Heart right ventricle (tissue), 16 donors: ENCODE measurements at regions not wholly inside any gene's neighbourhood (a gene's known extent, or its start where the extent isn't known, plus 50 kb on each side); places are given as distances from the start of the nearest gene placed in this dataset.

Source experiments
- ATAC-seq, 8 donors: fragments of 200-7000 bp; cut with Tn5 transposase; one replicate each; pipeline ENCODE4 v1.9.1; 2020; ENCODE audit warnings: mild to moderate bottlenecking in 8 of 8, moderate library complexity in 8 of 8, moderate number of reproducible peaks in 1 of 8
- DNase-seq, 2 donors: peaks; one replicate each; pipeline ENCODE4 v3.0.0-alpha.2; 2020
- H3K27ac ChIP-seq, 10 donors: fragments of 200-600 bp; sonication (generic) in 2 of 10; one replicate each; pipeline versions ENCODE4 v1.5.0 to v1.8.0; 2020 to 2022; ENCODE audit warnings: mild to moderate bottlenecking in 3 of 10
- H3K27me3 ChIP-seq, 7 donors: fragments of 200-600 bp; one replicate each; pipeline ENCODE4 v1.8.0; 2021 to 2022; ENCODE audit warnings: mild to moderate bottlenecking in 2 of 7
- H3K36me3 ChIP-seq, 9 donors: fragments of 200-600 bp; sonication (generic) in 1 of 9; one replicate each; pipeline versions ENCODE4 v1.5.0 to v1.8.0; 2020 to 2022; ENCODE audit warnings: mild to moderate bottlenecking in 2 of 9
- H3K4me1 ChIP-seq, 9 donors: fragments of 200-600 bp; sonication (generic) in 1 of 9; one replicate each; pipeline versions ENCODE4 v1.5.0 to v1.8.0; 2020 to 2022; ENCODE audit warnings: mild to moderate bottlenecking in 4 of 9
- H3K4me3 ChIP-seq, 10 donors: fragments of 200-600 bp; sonication (generic) in 2 of 10; one replicate each; pipeline versions ENCODE4 v1.5.0 to v1.8.0; 2020 to 2022; ENCODE audit warnings: mild to moderate bottlenecking in 7 of 10, moderate library complexity in 2 of 10
- H3K9me3 ChIP-seq, 11 donors: fragments of 200-600 bp in 10 of 11; sonication (generic) in 2 of 11; one replicate each; pipeline versions ENCODE4 v1.5.0 to v1.8.0; 2013 to 2022; ENCODE audit warnings: mild to moderate bottlenecking in 2 of 11, control low read depth in 1 of 11, moderate library complexity in 1 of 11
- WGBS, 2 donors: extraction: QIAGEN DNeasy Blood & Tissue Kit; methylation state at CpG; one replicate each; pipeline ENCODE4 v1.1.7; 2013; ENCODE audit warnings: inconsistent platforms in 1 of 2; 5-methylcytosine and 5-hydroxymethylcytosine counted together
- intact Hi-C, 10 donors: fragments of 100-400 bp; cut with DNase I; formaldehyde crosslinking; loops; one replicate each; pipeline versions ENCODE4 v1.11.1 to v1.14.2; 2022
- TF ChIP-seq, protein P1 (sequence below), 9 donors: fragments of 200-600 bp; sonication (generic) in 2 of 9; IDR thresholded peaks; one replicate each; pipeline versions ENCODE4 v1.5.0 to v1.8.0; 2021 to 2022; ENCODE audit warnings: antibody characterized with exemption in 9 of 9, mild to moderate bottlenecking in 5 of 9, moderate library complexity in 1 of 9
- donor health status: Arrhythmogenic right ventricular cardiomyopathy.
- donor health status: ischemic (EF 13 %, LVEDD 7.1; RV severe dilation, severe dysfunction).
- donor health status: healthy with polysubstance abuse.
- donor health status: DM: no; HTN: yes; CAD: no.
- donor health status: DM: no; HTN: no; CAD: no.
- donor health status: ischemic (EF 25% LVEDD 6.9; RV normal size, moderate dysfunction).
- donor health status: ischemic (EF 25% LVEDD 5.7; RV mildly dilated, moderate dysfunction).
- donor health status: healthy.
- donor health status: DM: yes; HTN: yes; CAD: no.
- donor health status: Ischemic cardiomyopathy.
- donor health status: ischemic (EF 35%, LVEDD 5.7; RV mildly dilated, moderate dysfunction).
- donor health status: nonischemic (EF 11% LVEDD 7.7; RV severe dilation, severe dysfunction).
- donor health status: DM: yes; HTN: yes; CAD: no.
- donor health status: PGD.
- donor health status: ischemic (EF 29% LVEDD 5.4; RV normal size, mild dysfunction).
- donor health status: nonischemic (EF 23%, LVEDD 6.1; RV moderate dilation, normal function).

DNA sequence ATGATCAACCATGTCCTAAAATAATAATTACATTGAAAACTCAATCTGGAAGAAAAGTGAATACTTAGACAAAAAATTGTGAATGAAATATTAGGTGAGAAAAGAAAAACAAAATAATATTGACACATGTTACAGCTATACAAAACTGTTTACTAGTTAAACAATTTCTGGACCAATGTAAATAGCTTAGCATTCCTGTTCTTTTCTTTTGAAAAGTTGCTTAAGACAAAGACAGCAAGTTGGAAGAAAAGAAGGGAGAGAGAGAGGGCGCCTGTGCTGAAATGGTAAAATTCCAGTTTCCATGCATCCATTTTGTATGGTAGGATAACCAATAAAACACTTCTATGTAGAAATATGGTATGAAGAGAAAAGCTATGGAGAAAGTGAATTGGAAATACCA, 94.1 kb upstream of the RFX8 start:
- no peaks in the 10 kb centered on the region for H3K36me3 ChIP-seq
- DNase-seq (no peak), ATAC-seq (no peak)
- no peaks in the 10 kb centered on the region for H3K4me1 ChIP-seq
- TF ChIP-seq, protein P1, sequence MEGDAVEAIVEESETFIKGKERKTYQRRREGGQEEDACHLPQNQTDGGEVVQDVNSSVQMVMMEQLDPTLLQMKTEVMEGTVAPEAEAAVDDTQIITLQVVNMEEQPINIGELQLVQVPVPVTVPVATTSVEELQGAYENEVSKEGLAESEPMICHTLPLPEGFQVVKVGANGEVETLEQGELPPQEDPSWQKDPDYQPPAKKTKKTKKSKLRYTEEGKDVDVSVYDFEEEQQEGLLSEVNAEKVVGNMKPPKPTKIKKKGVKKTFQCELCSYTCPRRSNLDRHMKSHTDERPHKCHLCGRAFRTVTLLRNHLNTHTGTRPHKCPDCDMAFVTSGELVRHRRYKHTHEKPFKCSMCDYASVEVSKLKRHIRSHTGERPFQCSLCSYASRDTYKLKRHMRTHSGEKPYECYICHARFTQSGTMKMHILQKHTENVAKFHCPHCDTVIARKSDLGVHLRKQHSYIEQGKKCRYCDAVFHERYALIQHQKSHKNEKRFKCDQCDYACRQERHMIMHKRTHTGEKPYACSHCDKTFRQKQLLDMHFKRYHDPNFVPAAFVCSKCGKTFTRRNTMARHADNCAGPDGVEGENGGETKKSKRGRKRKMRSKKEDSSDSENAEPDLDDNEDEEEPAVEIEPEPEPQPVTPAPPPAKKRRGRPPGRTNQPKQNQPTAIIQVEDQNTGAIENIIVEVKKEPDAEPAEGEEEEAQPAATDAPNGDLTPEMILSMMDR (IDR thresholded peaks at IDR 0.05): no peak
- H3K27me3 ChIP-seq: peaks cover 0 to 26% (median 0%) of the 10 kb centered on the region in 7 donors
- no peaks in the 10 kb centered on the region for H3K9me3 ChIP-seq
- no peak overlapping the region for H3K27ac ChIP-seq
- WGBS, 2 donors: 92 to 97% methylated on average over 1 of the region's 1 CpG
- no peak overlapping the region for H3K4me3 ChIP-seq
- intact Hi-C loops: loop anchor here in 1 of 10 donors (10.0 kb wide), 1 partner anchor 126 kb away; the partner anchor contains the start of gene MAP4K4

DNA sequence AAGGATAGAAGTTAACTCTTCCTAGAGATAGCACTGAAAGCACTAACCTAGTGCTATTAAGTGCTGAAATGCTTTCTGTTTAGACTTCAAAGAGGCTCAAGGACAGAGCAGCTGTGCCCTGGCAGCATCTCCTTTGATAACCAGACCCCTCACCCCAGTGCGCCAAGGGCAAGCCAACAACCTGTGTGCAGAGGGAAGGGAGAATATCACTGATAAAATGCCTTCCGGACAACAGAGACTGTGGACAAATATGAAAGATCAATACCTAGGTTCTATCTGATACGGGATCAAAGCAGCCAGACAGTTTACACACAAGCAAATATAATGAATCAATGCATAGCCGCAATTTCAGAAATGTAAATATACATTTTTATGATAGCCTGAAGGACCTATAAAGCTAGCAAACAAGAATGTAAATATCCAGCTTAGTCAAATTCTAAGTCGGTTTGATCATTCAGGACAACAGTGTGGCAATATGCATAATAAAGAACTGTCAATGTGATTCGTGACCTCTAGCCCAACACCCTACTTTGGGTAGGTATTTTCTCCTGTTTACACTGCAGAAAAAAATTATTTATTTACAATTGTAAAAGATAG, 91.8 kb upstream of the RFX8 start:
- DNase-seq (no peak), ATAC-seq (no peak)
- peaks cover 0 to 26% (median 0%) of the 10 kb centered on the region in 7 donors for H3K27me3 ChIP-seq
- intact Hi-C loops: loop anchor here in 1 of 10 donors (10.0 kb wide), 1 partner anchor 128 kb away; the partner anchor contains the start of gene MAP4K4
- H3K27ac ChIP-seq: no peak overlapping the region
- no peaks in the 10 kb centered on the region for H3K36me3 ChIP-seq
- TF ChIP-seq, protein P1 (IDR thresholded peaks at IDR 0.05): no peak
- 81 to 90% methylated on average over 6 of the region's 6 CpGs for WGBS, 2 donors
- no peak overlapping the region for H3K4me3 ChIP-seq
- H3K4me1 ChIP-seq: no peaks in the 10 kb centered on the region
- no peaks in the 10 kb centered on the region for H3K9me3 ChIP-seq

DNA sequence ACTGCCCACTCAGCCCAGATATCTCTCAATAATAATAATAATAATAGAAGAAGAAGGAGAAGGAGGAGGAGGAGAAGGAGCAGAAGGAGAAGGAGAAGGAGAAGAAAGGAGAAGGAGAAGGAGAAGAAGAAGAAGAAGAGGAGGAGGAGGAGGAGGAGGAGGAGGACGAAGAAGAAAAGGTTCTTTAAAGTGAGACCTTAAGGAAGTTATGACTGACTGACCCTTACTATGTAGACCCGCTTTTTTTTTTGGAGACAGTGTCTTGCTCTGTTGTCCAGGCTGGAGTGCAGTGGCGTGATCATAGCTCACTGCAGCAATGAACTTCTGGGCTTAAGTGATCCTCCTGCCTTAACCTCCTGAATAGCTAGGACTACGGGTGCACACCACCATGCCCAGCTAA, 88.9 kb upstream of the RFX8 start:
- DNase-seq (no peak), ATAC-seq (no peak)
- peaks cover 0 to 6% (median 0%) of the 10 kb centered on the region in 11 donors for H3K9me3 ChIP-seq

DNA sequence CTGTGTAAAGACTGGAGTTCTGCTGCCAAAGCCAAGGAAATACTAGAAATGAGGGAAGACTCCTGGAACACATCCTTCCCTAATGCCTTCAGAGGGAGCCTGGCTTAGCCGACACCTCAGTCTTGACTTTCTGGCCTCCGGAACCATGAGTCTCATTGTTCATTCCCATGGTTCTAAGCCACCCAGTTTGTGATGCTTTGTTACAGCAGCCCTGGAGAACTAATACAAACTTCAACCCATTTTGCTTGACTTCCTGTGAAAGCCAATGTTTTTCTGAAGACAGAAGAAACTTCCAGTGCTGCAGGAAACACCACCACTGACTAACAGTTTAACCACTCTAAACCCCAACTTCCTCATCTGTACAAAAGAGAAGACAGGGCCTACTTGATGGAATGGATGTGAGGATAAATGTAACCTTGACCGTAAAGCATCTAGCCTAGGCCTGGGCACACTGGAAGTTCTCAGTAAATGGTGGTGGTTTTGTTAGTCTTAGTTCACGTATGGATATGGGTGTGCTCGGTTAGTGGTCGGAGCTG, 85.9 kb upstream of the RFX8 start:
- Histone ChIP-seq H3K9me3 (peaks cover 0 to 6% (median 0%) of the 10 kb centered on the region in 11 donors), H3K27me3 (peaks cover 0 to 15% (median 0%) of the 10 kb centered on the region in 7 donors), H3K36me3 (no peaks in the 10 kb centered on the region), H3K4me1 (peaks cover 5 to 28% (median 19%) of the 10 kb centered on the region in 9 donors), H3K4me3 (no peak overlapping the region), H3K27ac (no peak overlapping the region)
- DNase-seq (no peak), ATAC-seq (no peak)
- WGBS, 2 donors: 96 to 97% methylated on average over 6 of the region's 6 CpGs
- intact Hi-C loops: loop anchor here in 1 of 10 donors (10.0 kb wide), 1 partner anchor 134 kb away; the partner anchor contains the start of gene MAP4K4
- TF ChIP-seq, protein P1 (IDR thresholded peaks at IDR 0.05): no peak

More for the DNA sequence above, 88.9 kb upstream of the RFX8 start:
- Histone ChIP-seq H3K4me3 (no peak overlapping the region), H3K36me3 (no peaks in the 10 kb centered on the region), H3K27ac (no peak overlapping the region), H3K4me1 (peaks cover 5 to 20% (median 11%) of the 10 kb centered on the region in 9 donors), H3K27me3 (peaks cover 0 to 19% (median 0%) of the 10 kb centered on the region in 7 donors)
- 97% methylated on average over 4 of the region's 4 CpGs for WGBS, 2 donors
- TF ChIP-seq, protein P1 (IDR thresholded peaks at IDR 0.05): no peak
- intact Hi-C loops: loop anchor here in 1 of 10 donors (10.0 kb wide), 1 partner anchor 131 kb away; the partner anchor contains the start of gene MAP4K4
